ENCODE measurements at regions not wholly inside any gene's neighbourhood (a gene's known extent, or its start where the extent isn't known, plus 50 kb on each side); places are given as distances from the start of the nearest gene placed in this dataset.
"Not testable (repeated sequence)": the region's sequence is repeated elsewhere in the genome, so short reads cannot be mapped to it uniquely, and the experiment has no call there.

GRCh38 chr1:164459176-164459575 lies 99.8 kb upstream of the PBX1 start:
- TF ChIP-seq CTCF, POLR2A (IDR thresholded peaks at IDR 0.05): not testable (repeated sequence)

All from Peyer's patch (tissue), 4 donors.